HCT116 (cell line): ENCODE measurements at regions not wholly inside any gene's neighbourhood (a gene's known extent, or its start where the extent isn't known, plus 50 kb on each side); places are given as distances from the start of the nearest gene placed in this dataset.

Source experiments
- ATAC-seq: fragments of 200-7000 bp; cut with Tn5 transposase; 2 replicates; pipeline ENCODE4 v1.9.1; 2020; ENCODE audit warnings: mild to moderate bottlenecking, moderate library complexity
- BruUV-seq: library from RNA; stranded (reverse); fragments of 400-500 nt; replicated peaks from 2 replicates; lab custom pipeline; 2021; lab: Mats Ljungman, UMichigan
- CTCF ChIA-PET: fragments of 300-600 bp; sonication (Branson Sonifier 250); formaldehyde crosslinking; loops from one replicate; lab custom pipeline; 2021; ENCODE audit warnings: antibody characterized with exemption; lab: Charles Lee
- POLR2A ChIA-PET: fragments of 300-600, 350-600 bp; sonication (Branson Sonifier 250); formaldehyde crosslinking; loops from one replicate; lab custom pipeline; 2021; ENCODE audit warnings: antibody characterized with exemption; lab: Charles Lee
- RAD21 ChIA-PET, 2 experiments: fragments of 300-600 bp; sonication (Branson Sonifier 250); formaldehyde crosslinking; loops; one replicate each; lab custom pipeline; 2023; ENCODE audit warnings: low total read pairs in 2 of 2; ENCODE audit not compliant: uncharacterized antibody in 2 of 2, unreplicated experiment in 2 of 2, low non-redundant PET in 1 of 2; lab: Charles Lee
- DNase-seq: peaks from one replicate; pipeline ENCODE4 v3.0.0-alpha.2; 2010; ENCODE audit warnings: low read depth, low spot score
- H2AFZ ChIP-seq: fragments of 200-600 bp; shearing (Covaris generic), sonication (generic); 2 replicates; pipeline ENCODE4 v1.6.1; 2017; ENCODE audit warnings: low read depth, mixed run types, mixed read lengths, antibody characterized with exemption, low read length; ENCODE audit not compliant: poor library complexity, severe bottlenecking
- H3K27ac ChIP-seq: 2 replicates; pipeline ENCODE4 v1.5.1; 2012; ENCODE audit warnings: low read depth, low read length
- H3K27me3 ChIP-seq: fragments of 200-600 bp; sonication (generic); 2 replicates; pipeline ENCODE4 v1.6.1; 2016; ENCODE audit warnings: mixed run types, low read length, mixed read lengths; ENCODE audit not compliant: insufficient read depth
- H3K36me3 ChIP-seq, 2 experiments: fragments of 200-500 bp in 1 of 2; fragments of 200-600 bp in 1 of 2; sonication (Bioruptor generic) in 1 of 2; sonication (generic) in 1 of 2; 2 replicates each; pipeline versions ENCODE4 v1.5.1 to v1.6.1; 2014 to 2016; ENCODE audit warnings: low read length in 2 of 2, inconsistent platforms in 1 of 2, mixed read lengths in 1 of 2, mixed run types in 1 of 2; ENCODE audit not compliant: insufficient read depth in 2 of 2, control insufficient read depth in 1 of 2
- H3K4me1 ChIP-seq, 2 experiments: fragments of 200-600 bp in 1 of 2; sonication (generic) in 1 of 2; 2 replicates each; pipeline versions ENCODE4 v1.5.1 to v1.6.1; 2012 to 2017; ENCODE audit warnings: low read length in 2 of 2, inconsistent platforms in 1 of 2, mild to moderate bottlenecking in 1 of 2, mixed read lengths in 1 of 2, mixed run types in 1 of 2, moderate library complexity in 1 of 2; ENCODE audit not compliant: insufficient read depth in 2 of 2, control insufficient read depth in 1 of 2
- H3K4me2 ChIP-seq: fragments of 200-600 bp; sonication (generic); 2 replicates; pipeline ENCODE4 v1.6.1; 2017; ENCODE audit warnings: mixed run types, low read length, mixed read lengths
- H3K4me3 ChIP-seq, 2 experiments: fragments of 200-600 bp in 1 of 2; sonication (generic) in 1 of 2; replicated peaks in 1 of 2; 2 replicates each; pipeline ENCODE4 v1.5.1; 2011 to 2016; ENCODE audit warnings: low read length in 2 of 2, control low read depth in 1 of 2, low read depth in 1 of 2, mild to moderate bottlenecking in 1 of 2, mixed read lengths in 1 of 2, mixed run types in 1 of 2
- H3K79me2 ChIP-seq: fragments of 200-600 bp; sonication (generic); 2 replicates; pipeline ENCODE4 v1.6.1; 2017; ENCODE audit warnings: mild to moderate bottlenecking, mixed run types, low read length, moderate library complexity, mixed read lengths; ENCODE audit not compliant: insufficient read depth
- H3K9ac ChIP-seq: fragments of 200-600 bp; sonication (generic); 2 replicates; pipeline ENCODE4 v1.6.1; 2016; ENCODE audit warnings: low read length, mixed read lengths
- H3K9me2 ChIP-seq: fragments of 200-600 bp; sonication (generic), shearing (Covaris generic); 2 replicates; pipeline ENCODE4 v1.6.1; 2017; ENCODE audit warnings: mixed run types, mild to moderate bottlenecking, moderate library complexity; ENCODE audit not compliant: insufficient read depth
- H3K9me3 ChIP-seq, 2 experiments: fragments of 200-500 bp in 1 of 2; fragments of 200-600 bp in 1 of 2; sonication (Bioruptor generic) in 1 of 2; sonication (generic) in 1 of 2; 2 replicates each; pipeline ENCODE4 v1.6.1; 2014 to 2017; ENCODE audit warnings: low read length in 2 of 2, mixed read lengths in 2 of 2, inconsistent platforms in 1 of 2, low read depth in 1 of 2, mild to moderate bottlenecking in 1 of 2, mixed run types in 1 of 2, moderate library complexity in 1 of 2; ENCODE audit not compliant: control insufficient read depth in 1 of 2, insufficient read depth in 1 of 2
- H4K20me1 ChIP-seq: fragments of 200-600 bp; sonication (generic), shearing (Covaris generic); 2 replicates; pipeline ENCODE4 v1.6.1; 2017; ENCODE audit warnings: mixed run types, mild to moderate bottlenecking, moderate library complexity; ENCODE audit not compliant: insufficient read depth
- ATF3 ChIP-seq: IDR thresholded peaks from 2 replicates; pipeline ENCODE4 v1.6.1; 2012
- CBX3 ChIP-seq: IDR thresholded peaks from 2 replicates; pipeline ENCODE4 v1.6.1; 2012; ENCODE audit warnings: low read depth
- CEBPB ChIP-seq: IDR thresholded peaks from 2 replicates; pipeline ENCODE4 v1.6.1; 2012; ENCODE audit warnings: low read depth
- CTCF ChIP-seq, 3 experiments: fragments of 200-600 bp in 1 of 3; sonication (generic) in 1 of 3; IDR thresholded peaks in 2 of 3; conservative IDR thresholded peaks in 1 of 3; 2 replicates each; pipeline ENCODE4 v1.5.1; 2012 to 2017; ENCODE audit warnings: low read depth in 2 of 3, low read length in 2 of 3, antibody characterized with exemption in 1 of 3, borderline replicate concordance in 1 of 3, control low read depth in 1 of 3, mild to moderate bottlenecking in 1 of 3, mixed read lengths in 1 of 3, mixed run types in 1 of 3, moderate library complexity in 1 of 3; ENCODE audit not compliant: insufficient read depth in 1 of 3
- ELF1 ChIP-seq: IDR thresholded peaks from 2 replicates; pipeline ENCODE4 v1.6.1; 2012; ENCODE audit warnings: low read depth, borderline replicate concordance
- EZH2phosphoT487 ChIP-seq: fragments of 200-600 bp; IDR thresholded peaks from 2 replicates; pipeline ENCODE4 v1.6.1; 2018; ENCODE audit warnings: antibody characterized with exemption, borderline replicate concordance
- FOSL1 ChIP-seq: IDR thresholded peaks from 2 replicates; pipeline ENCODE4 v1.6.1; 2012; ENCODE audit warnings: low read depth
- POLR2A ChIP-seq: IDR thresholded peaks from 2 replicates; pipeline ENCODE4 v1.7.0; 2011; ENCODE audit warnings: borderline replicate concordance; ENCODE audit not compliant: insufficient read depth, insufficient read length; ENCODE audit errors: extremely low read depth
- POLR2AphosphoS5 ChIP-seq: IDR thresholded peaks from 2 replicates; pipeline ENCODE4 v1.6.1; 2011; ENCODE audit warnings: mild to moderate bottlenecking, low read depth, low read length, moderate library complexity
- SP1 ChIP-seq: IDR thresholded peaks from 2 replicates; pipeline ENCODE4 v1.6.1; 2012; ENCODE audit warnings: low read depth
- SRF ChIP-seq: IDR thresholded peaks from 2 replicates; pipeline ENCODE4 v1.6.1; 2012; ENCODE audit warnings: low read depth
- YY1 ChIP-seq: IDR thresholded peaks from 2 replicates; pipeline ENCODE4 v1.6.1; 2011; ENCODE audit warnings: low read length, low read depth, moderate library complexity, mild to moderate bottlenecking; ENCODE audit not compliant: insufficient replicate concordance; ENCODE audit errors: extremely low read depth
- ZFX ChIP-seq: fragments of 450-650 bp; IDR thresholded peaks from 2 replicates; pipeline ENCODE4 v1.6.1; 2017
- ZNF274 ChIP-seq: fragments of 200-500 bp; sonication (Bioruptor generic); IDR thresholded peaks from 2 replicates; pipeline ENCODE4 v1.6.1; 2014; ENCODE audit warnings: mild to moderate bottlenecking, low read depth, low read length, inconsistent platforms
- intact Hi-C: fragments of 100-400 bp; cut with micrococcal nuclease; formaldehyde crosslinking; loops from 2 replicates; pipeline ENCODE4 v1.10.0; 2022
- TF ChIP-seq, protein P1 (sequence below): IDR thresholded peaks from 2 replicates; pipeline ENCODE4 v1.6.1; 2012

DNA sequence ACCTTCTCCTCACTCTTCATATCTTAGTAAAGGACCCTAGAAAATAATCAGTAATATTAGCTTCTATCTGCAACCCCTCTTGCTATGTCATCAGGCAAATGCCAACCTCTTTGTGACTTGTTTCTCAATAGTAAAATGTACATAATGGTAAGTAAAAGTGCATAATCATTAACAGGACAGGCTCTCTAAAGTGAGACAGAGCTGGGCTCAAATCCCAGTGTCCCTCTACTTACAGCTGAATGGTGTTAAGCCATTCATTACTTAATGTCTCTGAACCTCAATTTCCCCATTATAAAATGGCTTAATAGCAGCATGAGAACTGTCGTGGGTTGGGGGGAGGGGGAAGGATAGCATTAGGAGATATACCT lies 62.6 kb upstream of the ATP11B start:
- H3K4me2 ChIP-seq = no peak overlapping the region
- ATAC-seq = no peak
- no peak overlapping the region for H3K27ac ChIP-seq
- no TSS peak for BruUV-seq
- no peaks in the 10 kb centered on the region for H3K36me3 ChIP-seq
- no peaks in the 10 kb centered on the region for H3K27me3 ChIP-seq
- H3K4me3 ChIP-seq = no peak overlapping the region
- H2AFZ ChIP-seq = no peak overlapping the region
- peaks cover 2 to 8% of the 10 kb centered on the region in 2 experiments; a peak in 2 of 4 replicates for H3K4me1 ChIP-seq
- H3K79me2 ChIP-seq = no peaks in the 10 kb centered on the region
- ChIA-PET CTCF (no interaction called here), POLR2A (no interaction called here), RAD21 (no interaction called here)
- no peak for TF ChIP-seq CEBPB
- no peak for TF ChIP-seq POLR2AphosphoS5
- no peak for TF ChIP-seq FOSL1
- TF ChIP-seq ATF3 = no peak
- TF ChIP-seq SRF = no peak
- no peak for TF ChIP-seq SP1
- no peak for TF ChIP-seq CBX3
- TF ChIP-seq YY1 = no peak
- TF ChIP-seq, protein P1, sequence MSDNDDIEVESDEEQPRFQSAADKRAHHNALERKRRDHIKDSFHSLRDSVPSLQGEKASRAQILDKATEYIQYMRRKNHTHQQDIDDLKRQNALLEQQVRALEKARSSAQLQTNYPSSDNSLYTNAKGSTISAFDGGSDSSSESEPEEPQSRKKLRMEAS = no peak
- H3K9me2 ChIP-seq = no peaks in the 10 kb centered on the region
- DNase-seq = no peak
- no peak overlapping the region for H3K9ac ChIP-seq
- H4K20me1 ChIP-seq = no peaks in the 10 kb centered on the region
- intact Hi-C loops = no loop called here
- no peaks in the 10 kb centered on the region for H3K9me3 ChIP-seq

DNA sequence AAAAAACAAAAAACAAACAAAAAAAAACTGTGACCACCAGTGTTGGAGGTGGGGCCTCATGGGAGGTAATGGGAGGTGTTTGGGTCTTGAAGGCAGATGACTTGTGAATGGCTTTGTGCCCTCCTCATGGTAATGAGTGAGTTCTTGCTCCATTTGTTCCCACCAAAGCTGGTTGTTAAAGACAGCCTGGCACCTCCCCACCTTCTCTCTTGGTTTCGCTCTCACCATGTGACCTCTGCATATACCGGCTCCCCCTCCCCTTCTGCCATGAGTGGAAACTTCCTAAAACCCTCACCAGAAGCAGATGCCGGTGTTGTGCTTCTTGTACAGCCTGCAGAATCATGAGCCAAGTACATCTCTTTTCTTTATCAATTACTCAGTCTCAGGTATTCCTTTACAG lies 61.5 kb upstream of the ATP11B start:
- BruUV-seq = no TSS peak
- Histone ChIP-seq H3K27ac (no peak overlapping the region), H3K27me3 (no peaks in the 10 kb centered on the region), H2AFZ (no peak overlapping the region), H3K36me3 (no peaks in the 10 kb centered on the region), H3K9me2 (no peaks in the 10 kb centered on the region), H3K4me2 (no peak overlapping the region), H3K9me3 (no peaks in the 10 kb centered on the region), H4K20me1 (no peaks in the 10 kb centered on the region), H3K4me1 (peaks cover 2 to 8% of the 10 kb centered on the region in 2 experiments; a peak in 2 of 4 replicates), H3K9ac (no peak overlapping the region), H3K4me3 (no peak overlapping the region), H3K79me2 (no peaks in the 10 kb centered on the region)
- CTCF ChIA-PET = no interaction called here
- TF ChIP-seq CBX3 = no peak
- TF ChIP-seq ELF1 = no peak
- TF ChIP-seq ZNF274 = no peak
- no peak for TF ChIP-seq CTCF (IDR thresholded peaks at IDR 0.05 in 2 of 3, conservative IDR thresholded peaks at IDR 0.05 in 1 of 3; ENCODE audit: borderline replicate concordance in 1 of 3, insufficient read depth in 1 of 3, low read depth in 2 of 3, low read length in 2 of 3)
- TF ChIP-seq ZFX = no peak
- no peak for TF ChIP-seq EZH2phosphoT487
- TF ChIP-seq ATF3 = no peak
- TF ChIP-seq SP1 = no peak
- no peak for TF ChIP-seq POLR2A
- intact Hi-C loops = no loop called here
- no peak for DNase-seq
- POLR2A ChIA-PET = interaction anchor here (0.8 kb wide), 1 partner anchor 8 kb away, joined by 3 read pairs; no protein-coding TSS in a partner anchor
- no peak for ATAC-seq
- RAD21 ChIA-PET = no interaction called here
